ENCODE measurements at regions not wholly inside any gene's neighbourhood (a gene's known extent, or its start where the extent isn't known, plus 50 kb on each side); places are given as distances from the start of the nearest gene placed in this dataset.
"Not testable (repeated sequence)": the region's sequence is repeated elsewhere in the genome, so short reads cannot be mapped to it uniquely, and the experiment has no call there.

DNA sequence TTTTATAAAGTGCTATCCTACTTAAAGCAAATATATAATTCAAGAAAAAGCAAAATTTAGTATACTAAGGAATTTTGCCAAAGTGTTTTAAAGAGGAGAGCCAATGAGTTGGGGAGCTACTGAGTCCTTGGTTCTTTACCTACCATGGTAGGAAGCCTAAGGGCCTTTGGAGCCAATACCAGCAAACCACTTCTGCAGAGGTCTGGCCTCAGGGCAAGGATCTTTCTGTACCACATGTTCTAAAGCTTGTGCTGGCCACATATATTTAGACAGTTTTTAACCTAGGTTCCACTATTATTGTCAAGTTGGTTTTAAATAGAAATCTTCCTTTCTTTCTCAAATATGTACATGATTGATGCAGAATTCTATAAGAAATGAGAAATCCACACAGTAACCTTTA is 172.3 kb upstream of the NREP start:
- H3K4me1 ChIP-seq = peaks cover 14% of the 10 kb centered on the region
- H3K36me3 ChIP-seq = no peaks in the 10 kb centered on the region
- no peaks in the 10 kb centered on the region for H3K27me3 ChIP-seq (ENCODE audit: low read depth)
- intact Hi-C loops (cut with micrococcal nuclease) = no loop called here
- H3K9me3 ChIP-seq (replicated peaks) = no peaks in the 10 kb centered on the region
- no peak for DNase-seq
- H3K27ac ChIP-seq (replicated peaks) = no peak overlapping the region
- TF ChIP-seq, protein P1, sequence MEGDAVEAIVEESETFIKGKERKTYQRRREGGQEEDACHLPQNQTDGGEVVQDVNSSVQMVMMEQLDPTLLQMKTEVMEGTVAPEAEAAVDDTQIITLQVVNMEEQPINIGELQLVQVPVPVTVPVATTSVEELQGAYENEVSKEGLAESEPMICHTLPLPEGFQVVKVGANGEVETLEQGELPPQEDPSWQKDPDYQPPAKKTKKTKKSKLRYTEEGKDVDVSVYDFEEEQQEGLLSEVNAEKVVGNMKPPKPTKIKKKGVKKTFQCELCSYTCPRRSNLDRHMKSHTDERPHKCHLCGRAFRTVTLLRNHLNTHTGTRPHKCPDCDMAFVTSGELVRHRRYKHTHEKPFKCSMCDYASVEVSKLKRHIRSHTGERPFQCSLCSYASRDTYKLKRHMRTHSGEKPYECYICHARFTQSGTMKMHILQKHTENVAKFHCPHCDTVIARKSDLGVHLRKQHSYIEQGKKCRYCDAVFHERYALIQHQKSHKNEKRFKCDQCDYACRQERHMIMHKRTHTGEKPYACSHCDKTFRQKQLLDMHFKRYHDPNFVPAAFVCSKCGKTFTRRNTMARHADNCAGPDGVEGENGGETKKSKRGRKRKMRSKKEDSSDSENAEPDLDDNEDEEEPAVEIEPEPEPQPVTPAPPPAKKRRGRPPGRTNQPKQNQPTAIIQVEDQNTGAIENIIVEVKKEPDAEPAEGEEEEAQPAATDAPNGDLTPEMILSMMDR (IDR thresholded peaks at IDR 0.05; ENCODE audit: borderline replicate concordance) = no peak
- no peak overlapping the region for H3K4me3 ChIP-seq

DNA sequence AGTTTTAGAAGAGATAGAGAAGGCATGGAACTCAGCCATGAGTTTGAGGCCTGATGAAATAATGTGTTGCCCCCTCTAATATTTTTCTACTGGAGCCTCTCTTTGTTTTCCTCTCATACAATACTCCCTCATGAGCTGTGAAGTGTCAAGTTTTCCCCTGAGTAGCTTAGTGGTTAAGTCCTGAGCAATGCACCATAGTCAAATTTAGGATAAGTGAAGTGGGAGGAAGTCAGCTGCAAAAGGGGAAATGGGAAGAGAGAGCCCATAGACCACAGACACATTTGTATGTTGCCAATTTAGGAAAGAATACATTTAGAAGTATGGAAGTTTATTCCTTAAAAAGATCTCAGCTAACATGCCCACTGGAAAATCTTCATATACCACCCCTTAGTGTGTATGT is 171.5 kb upstream of the NREP start:
- no peaks in the 10 kb centered on the region for H3K27me3 ChIP-seq (ENCODE audit: low read depth)
- no peaks in the 10 kb centered on the region for H3K9me3 ChIP-seq (replicated peaks)
- TF ChIP-seq, protein P1 (IDR thresholded peaks at IDR 0.05; ENCODE audit: borderline replicate concordance) = no peak
- H3K4me1 ChIP-seq = peaks cover 14% of the 10 kb centered on the region
- no peaks in the 10 kb centered on the region for H3K36me3 ChIP-seq
- no peak for DNase-seq
- intact Hi-C loops (cut with micrococcal nuclease) = no loop called here
- no peak overlapping the region for H3K27ac ChIP-seq (replicated peaks)
- no peak overlapping the region for H3K4me3 ChIP-seq

- no peak overlapping the region for H3K4me3 ChIP-seq
- H3K27me3 ChIP-seq (ENCODE audit: low read depth) = no peaks in the 10 kb centered on the region
- TF ChIP-seq, protein P1 (IDR thresholded peaks at IDR 0.05; ENCODE audit: borderline replicate concordance) = no peak
- no peak for DNase-seq
- H3K36me3 ChIP-seq = no peaks in the 10 kb centered on the region
- H3K9me3 ChIP-seq (replicated peaks) = no peaks in the 10 kb centered on the region
- no peak overlapping the region for H3K27ac ChIP-seq (replicated peaks)
- peaks cover 2% of the 10 kb centered on the region for H3K4me1 ChIP-seq
- intact Hi-C loops (cut with micrococcal nuclease) = no loop called here
Observed at GRCh38 chr5:111927191-111927590, 170.2 kb upstream of the NREP start.

- Histone ChIP-seq H3K27me3 (ENCODE audit: low read depth) (no peaks in the 10 kb centered on the region), H3K4me1 (no peaks in the 10 kb centered on the region), H3K4me3 (no peak overlapping the region), H3K36me3 (no peaks in the 10 kb centered on the region), H3K27ac (replicated peaks) (no peak overlapping the region), H3K9me3 (replicated peaks) (no peaks in the 10 kb centered on the region)
- intact Hi-C loops (cut with micrococcal nuclease) = no loop called here
- no peak for DNase-seq
- TF ChIP-seq, protein P1 (IDR thresholded peaks at IDR 0.05; ENCODE audit: borderline replicate concordance) = no peak
Observed at GRCh38 chr5:111926026-111926425, 169.0 kb upstream of the NREP start.

DNA sequence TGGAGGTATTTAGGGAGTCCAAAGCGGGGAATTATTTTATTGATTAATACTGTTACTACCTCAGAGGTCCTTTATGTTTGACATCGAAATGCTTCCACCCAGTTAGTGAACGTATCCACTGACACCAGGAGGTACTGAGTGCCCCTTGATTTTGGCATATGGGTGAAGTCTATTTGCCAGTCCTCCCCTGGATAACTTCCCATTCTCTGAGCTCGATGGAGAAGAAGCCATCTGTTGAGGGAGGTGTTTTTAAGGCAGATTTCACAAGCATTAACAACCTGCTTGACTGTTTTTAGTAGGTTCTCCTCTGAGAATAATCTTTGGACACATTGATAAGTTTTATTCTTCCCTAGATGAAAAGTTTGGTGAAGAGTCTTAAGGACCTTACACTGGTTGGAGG is 165.3 kb upstream of the NREP start:
- H3K4me1 ChIP-seq = no peaks in the 10 kb centered on the region
- no peak for DNase-seq
- no peaks in the 10 kb centered on the region for H3K27me3 ChIP-seq (ENCODE audit: low read depth)
- intact Hi-C loops (cut with micrococcal nuclease) = no loop called here
- TF ChIP-seq, protein P1 (IDR thresholded peaks at IDR 0.05; ENCODE audit: borderline replicate concordance) = no peak
- peaks cover 17% of the 10 kb centered on the region for H3K9me3 ChIP-seq (replicated peaks)
- H3K4me3 ChIP-seq = no peak overlapping the region
- H3K36me3 ChIP-seq = no peaks in the 10 kb centered on the region
- H3K27ac ChIP-seq (replicated peaks) = no peak overlapping the region

- H3K4me3 ChIP-seq; H3K27ac ChIP-seq (replicated peaks); intact Hi-C loops (cut with micrococcal nuclease); H3K36me3 ChIP-seq; H3K27me3 ChIP-seq (ENCODE audit: low read depth); H3K4me1 ChIP-seq; DNase-seq: not testable (repeated sequence)
- H3K9me3 ChIP-seq (replicated peaks) = peaks cover 17% of the 10 kb centered on the region
Observed at GRCh38 chr5:111921691-111922090, 164.7 kb upstream of the NREP start.

Measured in left ventricle myocardium inferior (tissue), 1 donor.